ENCODE measurements at regions not wholly inside any gene's neighbourhood (a gene's known extent, or its start where the extent isn't known, plus 50 kb on each side); places are given as distances from the start of the nearest gene placed in this dataset.
A peak's percentile ranks its signal among the peaks of the same experiment; 100 is the strongest.

DNA sequence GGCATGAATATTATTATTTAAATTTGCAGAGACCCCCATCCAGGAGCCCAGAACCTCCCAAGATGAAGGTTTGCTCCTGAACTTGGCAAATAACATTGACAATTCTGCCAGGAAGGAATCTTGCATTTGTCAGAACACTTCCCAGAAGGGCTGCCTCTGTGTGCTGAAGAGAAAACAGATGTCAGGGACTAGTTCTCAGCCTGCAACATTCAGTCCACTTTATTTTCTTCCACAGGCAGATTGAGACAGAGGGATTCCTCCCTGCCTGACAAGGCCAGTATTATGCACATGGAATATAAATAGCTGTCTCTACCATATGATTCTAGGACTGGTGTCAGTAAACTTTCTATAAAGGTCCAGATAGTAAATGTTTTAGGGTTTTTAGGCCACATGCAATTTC lies 171.5 kb upstream of the SIX2 start:
- no peaks in the 10 kb centered on the region for H3K9me2 ChIP-seq (ENCODE audit: low read depth, low read length)
- H3K9ac ChIP-seq (ENCODE audit: low read length): no peak overlapping the region
- H3K27ac ChIP-seq (ENCODE audit: low read depth, low read length, poor library complexity, severe bottlenecking): peak overlapping the region; percentile 30
- H3K4me3 ChIP-seq (ENCODE audit: low read depth, low read length, poor library complexity, severe bottlenecking): no peak overlapping the region
- no peak overlapping the region for H2AFZ ChIP-seq (ENCODE audit: low read length)
- no peak overlapping the region for H3K4me2 ChIP-seq (ENCODE audit: low read length)
- peaks cover 11% of the 10 kb centered on the region for H3K4me1 ChIP-seq (ENCODE audit: insufficient read depth, low read length, severe bottlenecking)
- no peaks in the 10 kb centered on the region for H3K36me3 ChIP-seq (ENCODE audit: insufficient read depth, low read length)
- TF ChIP-seq, protein P1, sequence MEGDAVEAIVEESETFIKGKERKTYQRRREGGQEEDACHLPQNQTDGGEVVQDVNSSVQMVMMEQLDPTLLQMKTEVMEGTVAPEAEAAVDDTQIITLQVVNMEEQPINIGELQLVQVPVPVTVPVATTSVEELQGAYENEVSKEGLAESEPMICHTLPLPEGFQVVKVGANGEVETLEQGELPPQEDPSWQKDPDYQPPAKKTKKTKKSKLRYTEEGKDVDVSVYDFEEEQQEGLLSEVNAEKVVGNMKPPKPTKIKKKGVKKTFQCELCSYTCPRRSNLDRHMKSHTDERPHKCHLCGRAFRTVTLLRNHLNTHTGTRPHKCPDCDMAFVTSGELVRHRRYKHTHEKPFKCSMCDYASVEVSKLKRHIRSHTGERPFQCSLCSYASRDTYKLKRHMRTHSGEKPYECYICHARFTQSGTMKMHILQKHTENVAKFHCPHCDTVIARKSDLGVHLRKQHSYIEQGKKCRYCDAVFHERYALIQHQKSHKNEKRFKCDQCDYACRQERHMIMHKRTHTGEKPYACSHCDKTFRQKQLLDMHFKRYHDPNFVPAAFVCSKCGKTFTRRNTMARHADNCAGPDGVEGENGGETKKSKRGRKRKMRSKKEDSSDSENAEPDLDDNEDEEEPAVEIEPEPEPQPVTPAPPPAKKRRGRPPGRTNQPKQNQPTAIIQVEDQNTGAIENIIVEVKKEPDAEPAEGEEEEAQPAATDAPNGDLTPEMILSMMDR (IDR thresholded peaks at IDR 0.05; ENCODE audit: low read length): no peak
- TF ChIP-seq EZH2 (IDR thresholded peaks at IDR 0.05; ENCODE audit: borderline replicate concordance, low read length): no peak
- no peaks in the 10 kb centered on the region for H3K27me3 ChIP-seq (ENCODE audit: insufficient read depth, low read length)
- H3K9me3 ChIP-seq (ENCODE audit: low read length): no peaks in the 10 kb centered on the region
- no peaks in the 10 kb centered on the region for H3F3A ChIP-seq (ENCODE audit: insufficient read depth, low read length)
- no peaks in the 10 kb centered on the region for H4K20me1 ChIP-seq (ENCODE audit: insufficient read depth, low read length)
- H3K79me2 ChIP-seq (ENCODE audit: insufficient read depth, low read length): no peaks in the 10 kb centered on the region

DNA sequence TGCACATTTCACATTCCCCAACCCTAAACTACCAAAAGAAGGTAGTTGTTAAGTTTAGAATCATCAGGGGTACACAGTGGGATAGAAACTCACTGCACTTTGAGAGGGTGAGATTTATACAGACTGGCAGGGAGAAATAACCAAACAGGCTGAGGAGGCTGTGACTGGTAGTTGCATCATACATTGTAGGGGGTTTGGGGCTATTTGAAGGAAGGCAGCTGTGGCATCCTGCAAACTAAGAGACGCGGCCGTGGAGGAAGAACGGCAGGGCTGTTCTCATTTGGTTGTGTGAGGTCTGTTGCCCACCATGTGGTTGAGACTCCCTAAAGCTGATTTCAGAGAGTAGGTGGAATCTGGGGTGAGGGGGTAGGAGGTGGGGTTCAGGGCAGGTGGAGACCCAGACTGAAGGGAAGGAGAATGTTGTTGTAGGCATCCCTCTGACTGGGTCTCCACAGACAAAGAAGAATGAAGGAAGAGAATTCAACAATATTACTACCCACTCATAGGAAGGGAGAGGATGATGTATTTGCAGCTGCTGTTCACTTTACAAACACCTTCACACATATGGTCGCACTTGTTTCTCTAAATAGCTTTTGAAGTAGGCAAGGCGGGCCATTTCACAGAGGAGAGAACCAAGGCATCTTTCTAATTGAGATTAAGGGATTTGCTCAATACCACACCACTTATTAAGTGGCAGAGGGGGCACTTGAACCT lies 170.9 kb upstream of the SIX2 start:
- no peak overlapping the region for H3K4me3 ChIP-seq (ENCODE audit: low read depth, low read length, poor library complexity, severe bottlenecking)
- H3K9me3 ChIP-seq (ENCODE audit: low read length): no peaks in the 10 kb centered on the region
- no peak overlapping the region for H2AFZ ChIP-seq (ENCODE audit: low read length)
- H3K9me2 ChIP-seq (ENCODE audit: low read depth, low read length): no peaks in the 10 kb centered on the region
- no peaks in the 10 kb centered on the region for H3F3A ChIP-seq (ENCODE audit: insufficient read depth, low read length)
- no peaks in the 10 kb centered on the region for H4K20me1 ChIP-seq (ENCODE audit: insufficient read depth, low read length)
- H3K4me1 ChIP-seq (ENCODE audit: insufficient read depth, low read length, severe bottlenecking): peaks cover 11% of the 10 kb centered on the region
- no peaks in the 10 kb centered on the region for H3K36me3 ChIP-seq (ENCODE audit: insufficient read depth, low read length)
- TF ChIP-seq, protein P1 (IDR thresholded peaks at IDR 0.05; ENCODE audit: low read length): no peak
- peak overlapping the region; percentile 30 for H3K27ac ChIP-seq (ENCODE audit: low read depth, low read length, poor library complexity, severe bottlenecking)
- H3K4me2 ChIP-seq (ENCODE audit: low read length): no peak overlapping the region
- H3K27me3 ChIP-seq (ENCODE audit: insufficient read depth, low read length): no peaks in the 10 kb centered on the region
- H3K9ac ChIP-seq (ENCODE audit: low read length): no peak overlapping the region
- H3K79me2 ChIP-seq (ENCODE audit: insufficient read depth, low read length): no peaks in the 10 kb centered on the region

DNA sequence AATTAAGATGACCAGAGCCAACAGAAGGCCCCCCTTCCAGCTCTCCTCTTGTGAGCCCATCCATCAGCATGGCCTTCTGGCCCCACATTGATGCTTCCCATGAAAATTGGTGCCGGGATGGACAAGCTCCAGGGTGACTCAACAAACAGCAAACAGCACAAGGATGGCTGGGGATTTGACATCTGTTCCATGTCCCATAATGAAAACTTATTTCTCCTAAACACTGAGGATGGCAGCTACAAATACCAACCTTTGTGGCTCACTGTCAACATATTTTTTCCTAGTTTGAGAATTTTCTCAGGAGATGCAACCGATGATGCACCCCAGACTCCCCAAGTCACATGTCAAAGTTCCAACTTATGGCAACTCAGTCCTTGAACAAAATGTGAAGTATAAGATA lies 169.6 kb upstream of the SIX2 start:
- TF ChIP-seq, protein P1 (IDR thresholded peaks at IDR 0.05; ENCODE audit: low read length): no peak
- TF ChIP-seq EZH2 (IDR thresholded peaks at IDR 0.05; ENCODE audit: borderline replicate concordance, low read length): no peak
- Histone ChIP-seq H2AFZ (ENCODE audit: low read length) (no peak overlapping the region), H3K9me3 (ENCODE audit: low read length) (no peaks in the 10 kb centered on the region), H3K4me3 (ENCODE audit: low read depth, low read length, poor library complexity, severe bottlenecking) (no peak overlapping the region), H3K9me2 (ENCODE audit: low read depth, low read length) (no peaks in the 10 kb centered on the region), H3F3A (ENCODE audit: insufficient read depth, low read length) (no peaks in the 10 kb centered on the region), H3K4me2 (ENCODE audit: low read length) (no peak overlapping the region), H3K27me3 (ENCODE audit: insufficient read depth, low read length) (no peaks in the 10 kb centered on the region), H4K20me1 (ENCODE audit: insufficient read depth, low read length) (no peaks in the 10 kb centered on the region), H3K79me2 (ENCODE audit: insufficient read depth, low read length) (no peaks in the 10 kb centered on the region), H3K4me1 (ENCODE audit: insufficient read depth, low read length, severe bottlenecking) (peaks cover 14% of the 10 kb centered on the region), H3K36me3 (ENCODE audit: insufficient read depth, low read length) (no peaks in the 10 kb centered on the region), H3K9ac (ENCODE audit: low read length) (no peak overlapping the region), H3K27ac (ENCODE audit: low read depth, low read length, poor library complexity, severe bottlenecking) (no peak overlapping the region)

Measured in OCI-LY1 (cell line).